ENCODE measurements at regions not wholly inside any gene's neighbourhood (a gene's known extent, or its start where the extent isn't known, plus 50 kb on each side); places are given as distances from the start of the nearest gene placed in this dataset.
A peak's percentile ranks its signal among the peaks of the same experiment; 100 is the strongest.
"Not testable (repeated sequence)": the region's sequence is repeated elsewhere in the genome, so short reads cannot be mapped to it uniquely, and the experiment has no call there.

GRCh38 chr13:30520571-30520970 is 54.8 kb upstream of the HMGB1 start:
- no peak for DNase-seq (ENCODE audit: low read depth in 4 of 4, low spot score in 1 of 4)

- no peak for DNase-seq (ENCODE audit: low read depth in 4 of 4, low spot score in 1 of 4)
Measured at GRCh38 chr13:30523211-30523610, 57.5 kb upstream of the HMGB1 start.

- not testable (repeated sequence) for DNase-seq (ENCODE audit: low read depth in 4 of 4, low spot score in 1 of 4)
Measured at GRCh38 chr13:30523817-30524216, 58.1 kb upstream of the HMGB1 start.

GRCh38 chr13:30525212-30525611 is 59.5 kb upstream of the HMGB1 start:
- DNase-seq (ENCODE audit: low read depth in 4 of 4, low spot score in 1 of 4), result not testable (repeated sequence)

GRCh38 chr13:30526612-30527495 is 61.1 kb upstream of the HMGB1 start:
- DNase-seq (ENCODE audit: low read depth in 4 of 4, low spot score in 1 of 4), result no peak

- no peak for DNase-seq (ENCODE audit: low read depth in 4 of 4, low spot score in 1 of 4)
Measured at GRCh38 chr13:30529085-30529834, 63.5 kb upstream of the HMGB1 start.

GRCh38 chr13:30535046-30535445 is 69.3 kb upstream of the HMGB1 start:
- DNase-seq (ENCODE audit: low read depth in 4 of 4, low spot score in 1 of 4), result no peak

GRCh38 chr13:30545320-30545719 is 72.4 kb upstream of the USPL1 start:
- no peak for DNase-seq (ENCODE audit: low read depth in 4 of 4, low spot score in 1 of 4)

GRCh38 chr13:30548046-30548445 is 69.7 kb upstream of the USPL1 start:
- DNase-seq (ENCODE audit: low read depth in 4 of 4, low spot score in 1 of 4), result not testable (repeated sequence)

- peak in 1 of 4 experiments; percentile 1 for DNase-seq (ENCODE audit: low read depth in 4 of 4, low spot score in 1 of 4)
Measured at GRCh38 chr13:30551189-30551588, 66.5 kb upstream of the USPL1 start.

- no peak for DNase-seq (ENCODE audit: low read depth in 4 of 4, low spot score in 1 of 4)
Measured at GRCh38 chr13:30552567-30552966, 65.2 kb upstream of the USPL1 start.

- DNase-seq (ENCODE audit: low read depth in 4 of 4, low spot score in 1 of 4), result no peak
Measured at GRCh38 chr13:30559274-30559673, 58.4 kb upstream of the USPL1 start.

GRCh38 chr13:30560212-30560611 is 57.5 kb upstream of the USPL1 start:
- DNase-seq (ENCODE audit: low read depth in 4 of 4, low spot score in 1 of 4), result no peak

GRCh38 chr13:30561511-30561910 is 56.2 kb upstream of the USPL1 start:
- DNase-seq (ENCODE audit: low read depth in 4 of 4, low spot score in 1 of 4), result no peak

GRCh38 chr13:30564489-30564888 is 53.2 kb upstream of the USPL1 start:
- DNase-seq (ENCODE audit: low read depth in 4 of 4, low spot score in 1 of 4), result no peak

GRCh38 chr13:30565658-30566057 is 52.1 kb upstream of the USPL1 start:
- DNase-seq (ENCODE audit: low read depth in 4 of 4, low spot score in 1 of 4), result no peak

GRCh38 chr13:30567072-30567471 is 50.6 kb upstream of the USPL1 start:
- DNase-seq (ENCODE audit: low read depth in 4 of 4, low spot score in 1 of 4), result no peak

Measured in stimulated activated CD4-positive, alpha-beta T cell treated with anti-CD3 and anti-CD28 coated beads, Interleukin-1b, Interleukin-23, amount 100 ng/mL, for 24 hours (primary cell).